ENCODE measurements at regions not wholly inside any gene's neighbourhood (a gene's known extent, or its start where the extent isn't known, plus 50 kb on each side); places are given as distances from the start of the nearest gene placed in this dataset.
"Not testable (repeated sequence)": the region's sequence is repeated elsewhere in the genome, so short reads cannot be mapped to it uniquely, and the experiment has no call there.

GRCh38 chr4:108416831-108417230 is 203.5 kb upstream of the RPL34 start:
- no peak overlapping the region for H3K4me3 Mint-ChIP-seq
- H3K4me1 ChIP-seq (ENCODE audit: control insufficient read depth, insufficient read depth, low read length): no peaks in the 10 kb centered on the region
- no peaks in the 10 kb centered on the region for H3K27me3 ChIP-seq (ENCODE audit: control insufficient read depth, insufficient read depth, low read length, poor library complexity, severe bottlenecking)
- no peak overlapping the region for H3K27ac Mint-ChIP-seq
- H3K27ac ChIP-seq (ENCODE audit: low read depth, low read length): no peak overlapping the region
- peaks cover 2% of the 10 kb centered on the region for H3K27me3 Mint-ChIP-seq (ENCODE audit: insufficient read depth)
- H3K4me1 Mint-ChIP-seq: no peaks in the 10 kb centered on the region
- WGBS, 2 experiments (ENCODE audit: insufficient coverage in 1 of 2, insufficient read length in 1 of 2): 83 to 94% methylated on average over 1 to 3 of the region's 3 CpGs
- H3K9me3 Mint-ChIP-seq: peaks cover 6% of the 10 kb centered on the region
- H3K36me3 ChIP-seq (ENCODE audit: control insufficient read depth, insufficient read depth, low read length): no peaks in the 10 kb centered on the region
- no peak overlapping the region for H3K9ac ChIP-seq (ENCODE audit: extremely low read depth, low read length, poor library complexity, severe bottlenecking)
- H3K36me3 Mint-ChIP-seq (ENCODE audit: low read depth): no peaks in the 10 kb centered on the region
- no peak for DNase-seq
- H3K4me3 ChIP-seq (ENCODE audit: low read length): no peak overlapping the region
- TF ChIP-seq CTCF (conservative IDR thresholded peaks at IDR 0.05): no peak
- H3K9me3 ChIP-seq (ENCODE audit: control insufficient read depth, low read length): no peaks in the 10 kb centered on the region

GRCh38 chr4:108415389-108415788 is 205.0 kb upstream of the RPL34 start:
- Histone ChIP-seq H3K4me1 (ENCODE audit: control insufficient read depth, insufficient read depth, low read length) (no peaks in the 10 kb centered on the region), H3K27ac (ENCODE audit: low read depth, low read length) (no peak overlapping the region), H3K36me3 (ENCODE audit: control insufficient read depth, insufficient read depth, low read length) (no peaks in the 10 kb centered on the region), H3K9me3 (ENCODE audit: control insufficient read depth, low read length) (no peaks in the 10 kb centered on the region), H3K27me3 (ENCODE audit: control insufficient read depth, insufficient read depth, low read length, poor library complexity, severe bottlenecking) (no peaks in the 10 kb centered on the region), H3K9ac (ENCODE audit: extremely low read depth, low read length, poor library complexity, severe bottlenecking) (no peak overlapping the region), H3K4me3 (ENCODE audit: low read length) (no peak overlapping the region)
- Mint-ChIP-seq H3K27me3 (ENCODE audit: insufficient read depth) (peaks cover 5% of the 10 kb centered on the region), H3K4me3 (no peak overlapping the region), H3K9me3 (no peaks in the 10 kb centered on the region), H3K27ac (no peak overlapping the region), H3K36me3 (ENCODE audit: low read depth) (no peaks in the 10 kb centered on the region), H3K4me1 (peaks cover 6% of the 10 kb centered on the region)
- TF ChIP-seq CTCF (conservative IDR thresholded peaks at IDR 0.05): peak; percentile 38
- WGBS, 2 experiments (ENCODE audit: insufficient coverage in 1 of 2, insufficient read length in 1 of 2): 90 to 92% methylated on average over 6 to 7 of the region's 7 CpGs
- no peak for DNase-seq

- Histone ChIP-seq H3K9ac (ENCODE audit: extremely low read depth, low read length, poor library complexity, severe bottlenecking) (no peak overlapping the region), H3K27me3 (ENCODE audit: control insufficient read depth, insufficient read depth, low read length, poor library complexity, severe bottlenecking) (no peaks in the 10 kb centered on the region), H3K4me1 (ENCODE audit: control insufficient read depth, insufficient read depth, low read length) (no peaks in the 10 kb centered on the region), H3K9me3 (ENCODE audit: control insufficient read depth, low read length) (no peaks in the 10 kb centered on the region), H3K36me3 (ENCODE audit: control insufficient read depth, insufficient read depth, low read length) (no peaks in the 10 kb centered on the region), H3K4me3 (ENCODE audit: low read length) (no peak overlapping the region), H3K27ac (ENCODE audit: low read depth, low read length) (no peak overlapping the region)
- H3K9me3 Mint-ChIP-seq: peaks cover 13% of the 10 kb centered on the region
- H3K36me3 Mint-ChIP-seq (ENCODE audit: low read depth): no peaks in the 10 kb centered on the region
- H3K27me3 Mint-ChIP-seq (ENCODE audit: insufficient read depth): peaks cover 5% of the 10 kb centered on the region
- H3K4me1 Mint-ChIP-seq: peaks cover 6% of the 10 kb centered on the region
- H3K4me3 Mint-ChIP-seq: no peak overlapping the region
- no peak overlapping the region for H3K27ac Mint-ChIP-seq
- 87% methylated on average over 2 of the region's 2 CpGs; no CpG with 5 or more reads in 1 of the 2 experiments for WGBS, 2 experiments (ENCODE audit: insufficient coverage in 1 of 2, insufficient read length in 1 of 2)
- DNase-seq: no peak
- TF ChIP-seq CTCF (conservative IDR thresholded peaks at IDR 0.05): no peak
These were observed 208.5 kb upstream of the RPL34 start for GRCh38 chr4:108411836-108412235.

GRCh38 chr4:108409691-108410090 is 210.7 kb upstream of the RPL34 start:
- not testable (repeated sequence) for H3K9me3 ChIP-seq (ENCODE audit: control insufficient read depth, low read length); H3K36me3 ChIP-seq (ENCODE audit: control insufficient read depth, insufficient read depth, low read length); H3K27me3 ChIP-seq (ENCODE audit: control insufficient read depth, insufficient read depth, low read length, poor library complexity, severe bottlenecking); H3K4me1 ChIP-seq (ENCODE audit: control insufficient read depth, insufficient read depth, low read length); H3K27me3 Mint-ChIP-seq (ENCODE audit: insufficient read depth); DNase-seq; H3K4me3 ChIP-seq (ENCODE audit: low read length); H3K27ac Mint-ChIP-seq; H3K36me3 Mint-ChIP-seq (ENCODE audit: low read depth); H3K27ac ChIP-seq (ENCODE audit: low read depth, low read length); H3K9ac ChIP-seq (ENCODE audit: extremely low read depth, low read length, poor library complexity, severe bottlenecking); H3K4me3 Mint-ChIP-seq; H3K4me1 Mint-ChIP-seq
- peaks cover 22% of the 10 kb centered on the region for H3K9me3 Mint-ChIP-seq
- WGBS, 2 experiments (ENCODE audit: insufficient coverage in 1 of 2, insufficient read length in 1 of 2): 99% methylated on average over 12 of the region's 36 CpGs; no CpG with 5 or more reads in 1 of the 2 experiments

Measured in endodermal cell (in vitro differentiated cells).